CD4-positive, alpha-beta T cell treated with Interleukin-10 for 1 hour (primary cell): ENCODE measurements at regions not wholly inside any gene's neighbourhood (a gene's known extent, or its start where the extent isn't known, plus 50 kb on each side); places are given as distances from the start of the nearest gene placed in this dataset.
A peak's percentile ranks its signal among the peaks of the same experiment; 100 is the strongest.
"Not testable (repeated sequence)": the region's sequence is repeated elsewhere in the genome, so short reads cannot be mapped to it uniquely, and the experiment has no call there.

Source experiments
- DNase-seq: peaks from one replicate; pipeline ENCODE4 v3.0.0-alpha.2; 2020

- no peak for DNase-seq
Observed at GRCh38 chr13:46498650-46499049, 54.3 kb upstream of the LRCH1 start.

- DNase-seq: no peak
Observed at GRCh38 chr13:46496086-46496485, 56.9 kb upstream of the LRCH1 start.

- no peak for DNase-seq
Observed at GRCh38 chr13:46495651-46496050, 57.3 kb upstream of the LRCH1 start.

- no peak for DNase-seq
Observed at GRCh38 chr13:46495066-46495465, 57.9 kb upstream of the LRCH1 start.

GRCh38 chr13:46492946-46493345 is 60.0 kb upstream of the LRCH1 start:
- peak; percentile 40 for DNase-seq

GRCh38 chr13:46491641-46492040 is 61.3 kb upstream of the LRCH1 start:
- no peak for DNase-seq

GRCh38 chr13:46490713-46491112 is 62.3 kb upstream of the LRCH1 start:
- DNase-seq: not testable (repeated sequence)

- DNase-seq: no peak
Observed at GRCh38 chr13:46490129-46490528, 62.8 kb upstream of the LRCH1 start.

- no peak for DNase-seq
Observed at GRCh38 chr13:46489586-46490023, 63.4 kb upstream of the LRCH1 start.

- no peak for DNase-seq
Observed at GRCh38 chr13:46487748-46488147, 65.2 kb upstream of the LRCH1 start.

- no peak for DNase-seq
Observed at GRCh38 chr13:46486270-46486669, 66.7 kb upstream of the LRCH1 start.

GRCh38 chr13:46484561-46484960 is 68.4 kb upstream of the LRCH1 start:
- DNase-seq: no peak

GRCh38 chr13:46481166-46481565 is 71.8 kb upstream of the LRCH1 start:
- DNase-seq: no peak

GRCh38 chr13:46480131-46480530 is 72.8 kb upstream of the LRCH1 start:
- no peak for DNase-seq

GRCh38 chr13:46479691-46480090 is 73.3 kb upstream of the LRCH1 start:
- DNase-seq: no peak

GRCh38 chr13:46479283-46479682 is 73.7 kb upstream of the LRCH1 start:
- DNase-seq: no peak

GRCh38 chr13:46478651-46479050 is 74.3 kb upstream of the LRCH1 start:
- no peak for DNase-seq

GRCh38 chr13:46476174-46476573 is 76.8 kb upstream of the LRCH1 start:
- no peak for DNase-seq

- no peak for DNase-seq
Observed at GRCh38 chr13:46475541-46475991, 77.4 kb upstream of the LRCH1 start.

GRCh38 chr13:46473806-46474205 is 79.2 kb upstream of the LRCH1 start:
- no peak for DNase-seq

- no peak for DNase-seq
Observed at GRCh38 chr13:46472384-46472783, 80.6 kb upstream of the LRCH1 start.

GRCh38 chr13:46469699-46470098 is 82.6 kb upstream of the RUBCNL start:
- not testable (repeated sequence) for DNase-seq

- no peak for DNase-seq
Observed at GRCh38 chr13:46468570-46469463, 81.8 kb upstream of the RUBCNL start.

GRCh38 chr13:46467694-46468093 is 80.6 kb upstream of the RUBCNL start:
- not testable (repeated sequence) for DNase-seq

- not testable (repeated sequence) for DNase-seq
Observed at GRCh38 chr13:46466074-46466473, 79.0 kb upstream of the RUBCNL start.
